Calu3 (cell line): ENCODE measurements at regions not wholly inside any gene's neighbourhood (a gene's known extent, or its start where the extent isn't known, plus 50 kb on each side); places are given as distances from the start of the nearest gene placed in this dataset.

ENCODE experiments used
- BruUV-seq: library from RNA; stranded (reverse); fragments of 400-500 nt; replicated peaks from 2 replicates; lab custom pipeline; 2021; lab: Mats Ljungman, UMichigan
- CTCF ChIA-PET: fragments of 300-600 bp; sonication (Branson Sonifier 250); formaldehyde crosslinking; loops from one replicate; lab custom pipeline; 2022; ENCODE audit warnings: antibody characterized with exemption; lab: Charles Lee
- DNase-seq: peaks from one replicate; pipeline ENCODE4 v3.0.0; 2022
- H3K27ac Mint-ChIP-seq: one replicate; pipeline ENCODE4 v1.8.0; 2022; ENCODE audit warnings: mixed read lengths; ENCODE audit not compliant: unreplicated experiment
- H3K27me3 Mint-ChIP-seq: one replicate; pipeline ENCODE4 v1.8.0; 2022; ENCODE audit warnings: mixed read lengths; ENCODE audit not compliant: unreplicated experiment
- H3K36me3 Mint-ChIP-seq: one replicate; pipeline ENCODE4 v1.8.0; 2022; ENCODE audit warnings: mild to moderate bottlenecking, moderate library complexity, mixed read lengths; ENCODE audit not compliant: insufficient read depth, unreplicated experiment
- H3K4me1 Mint-ChIP-seq: one replicate; pipeline ENCODE4 v1.8.0; 2022; ENCODE audit warnings: mild to moderate bottlenecking, low read depth, mixed read lengths; ENCODE audit not compliant: unreplicated experiment
- H3K4me3 Mint-ChIP-seq: one replicate; pipeline ENCODE4 v1.8.0; 2022; ENCODE audit warnings: mild to moderate bottlenecking, low read depth, moderate library complexity, mixed read lengths; ENCODE audit not compliant: unreplicated experiment
- H3K9me3 Mint-ChIP-seq: one replicate; pipeline ENCODE4 v1.8.0; 2022; ENCODE audit warnings: low read depth, mixed read lengths; ENCODE audit not compliant: unreplicated experiment
- CTCF ChIP-seq: fragments of 200-600 bp; IDR thresholded peaks from one replicate; pipeline ENCODE4 v1.8.0; 2022; ENCODE audit warnings: antibody characterized with exemption; ENCODE audit not compliant: unreplicated experiment
- intact Hi-C: fragments of 100-400 bp; cut with micrococcal nuclease; formaldehyde crosslinking; loops from one replicate; pipeline ENCODE4 v1.10.0; 2022; ENCODE audit not compliant: unreplicated experiment

GRCh38 chr2:80887841-80888378, 583.4 kb upstream of the LRRTM1 start:
- no TSS peak for BruUV-seq
- no peaks in the 10 kb centered on the region for H3K36me3 Mint-ChIP-seq
- DNase-seq: no peak
- no peak overlapping the region for H3K27ac Mint-ChIP-seq
- CTCF ChIA-PET: no interaction called here
- H3K4me3 Mint-ChIP-seq: no peak overlapping the region
- no peak for TF ChIP-seq CTCF
- intact Hi-C loops: no loop called here
- H3K27me3 Mint-ChIP-seq: no peaks in the 10 kb centered on the region
- H3K4me1 Mint-ChIP-seq: no peaks in the 10 kb centered on the region
- H3K9me3 Mint-ChIP-seq: peaks cover 7% of the 10 kb centered on the region

- no peak for TF ChIP-seq CTCF
- Mint-ChIP-seq H3K9me3 (peaks cover 26% of the 10 kb centered on the region), H3K4me1 (no peaks in the 10 kb centered on the region), H3K36me3 (no peaks in the 10 kb centered on the region), H3K4me3 (no peak overlapping the region), H3K27me3 (no peaks in the 10 kb centered on the region), H3K27ac (no peak overlapping the region)
- CTCF ChIA-PET: no interaction called here
- DNase-seq: no peak
- intact Hi-C loops: no loop called here
- no TSS peak for BruUV-seq
Measured at GRCh38 chr2:80874374-80874773, 569.8 kb upstream of the LRRTM1 start.

GRCh38 chr2:80869858-80870438, 565.4 kb upstream of the LRRTM1 start:
- TF ChIP-seq CTCF: no peak
- DNase-seq: no peak
- CTCF ChIA-PET: no interaction called here
- Mint-ChIP-seq H3K4me3 (no peak overlapping the region), H3K36me3 (no peaks in the 10 kb centered on the region), H3K27ac (no peak overlapping the region), H3K9me3 (peaks cover 9% of the 10 kb centered on the region), H3K4me1 (no peaks in the 10 kb centered on the region), H3K27me3 (no peaks in the 10 kb centered on the region)
- intact Hi-C loops: no loop called here
- BruUV-seq: no TSS peak

- H3K36me3 Mint-ChIP-seq: no peaks in the 10 kb centered on the region
- peaks cover 10% of the 10 kb centered on the region for H3K9me3 Mint-ChIP-seq
- no peak for DNase-seq
- intact Hi-C loops: no loop called here
- BruUV-seq: no TSS peak
- H3K27me3 Mint-ChIP-seq: no peaks in the 10 kb centered on the region
- H3K4me1 Mint-ChIP-seq: no peaks in the 10 kb centered on the region
- CTCF ChIA-PET: no interaction called here
- no peak for TF ChIP-seq CTCF
- no peak overlapping the region for H3K27ac Mint-ChIP-seq
- H3K4me3 Mint-ChIP-seq: no peak overlapping the region
Measured at GRCh38 chr2:80863147-80863714, 558.7 kb upstream of the LRRTM1 start.
